ENCODE measurements at regions not wholly inside any gene's neighbourhood (a gene's known extent, or its start where the extent isn't known, plus 50 kb on each side); places are given as distances from the start of the nearest gene placed in this dataset.

DNA sequence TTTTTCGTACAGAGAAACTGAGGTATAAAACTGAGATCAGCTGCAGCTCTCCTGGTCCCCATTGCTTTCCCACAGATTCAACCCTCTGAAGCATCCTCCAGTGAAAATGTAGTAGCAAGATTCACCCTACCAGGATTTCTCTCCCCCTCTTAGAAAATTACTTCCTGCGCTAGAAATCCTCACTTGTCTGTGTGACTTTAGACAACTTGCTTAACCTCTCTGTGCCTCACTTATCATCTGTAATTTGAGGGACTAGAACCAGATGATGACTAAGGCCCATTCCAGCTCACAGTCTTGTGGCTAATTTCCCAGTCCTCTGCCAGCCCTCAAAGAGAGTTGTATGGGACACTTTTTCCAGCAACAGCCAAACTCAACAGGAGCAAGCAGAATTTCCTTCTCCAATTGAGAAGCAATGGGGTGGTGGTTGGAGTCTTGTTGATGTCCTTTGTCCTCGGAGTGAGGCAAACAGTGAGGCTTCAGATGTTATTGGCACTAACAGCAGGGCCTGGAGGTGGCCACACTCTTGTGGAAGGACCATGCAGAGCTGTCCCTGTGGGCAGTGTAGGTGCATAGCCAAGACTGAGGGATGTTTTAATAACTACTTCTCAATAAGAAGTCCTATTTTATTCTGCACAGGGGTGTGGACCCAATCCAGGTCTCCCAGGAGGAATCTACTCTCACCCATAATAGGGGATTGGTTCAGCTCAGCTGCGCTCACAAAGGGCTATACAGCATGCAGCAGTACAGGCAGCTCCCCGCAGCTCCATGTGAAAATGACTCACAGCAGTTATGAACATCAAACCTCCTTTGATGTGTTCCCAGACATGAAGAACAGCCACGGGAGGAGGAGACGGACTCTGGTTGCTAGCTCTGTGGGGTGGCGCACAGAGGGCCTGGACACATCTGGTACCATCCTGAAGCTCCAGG is 200.1 kb downstream of the DAD1 start:
- TF ChIP-seq, protein P1, sequence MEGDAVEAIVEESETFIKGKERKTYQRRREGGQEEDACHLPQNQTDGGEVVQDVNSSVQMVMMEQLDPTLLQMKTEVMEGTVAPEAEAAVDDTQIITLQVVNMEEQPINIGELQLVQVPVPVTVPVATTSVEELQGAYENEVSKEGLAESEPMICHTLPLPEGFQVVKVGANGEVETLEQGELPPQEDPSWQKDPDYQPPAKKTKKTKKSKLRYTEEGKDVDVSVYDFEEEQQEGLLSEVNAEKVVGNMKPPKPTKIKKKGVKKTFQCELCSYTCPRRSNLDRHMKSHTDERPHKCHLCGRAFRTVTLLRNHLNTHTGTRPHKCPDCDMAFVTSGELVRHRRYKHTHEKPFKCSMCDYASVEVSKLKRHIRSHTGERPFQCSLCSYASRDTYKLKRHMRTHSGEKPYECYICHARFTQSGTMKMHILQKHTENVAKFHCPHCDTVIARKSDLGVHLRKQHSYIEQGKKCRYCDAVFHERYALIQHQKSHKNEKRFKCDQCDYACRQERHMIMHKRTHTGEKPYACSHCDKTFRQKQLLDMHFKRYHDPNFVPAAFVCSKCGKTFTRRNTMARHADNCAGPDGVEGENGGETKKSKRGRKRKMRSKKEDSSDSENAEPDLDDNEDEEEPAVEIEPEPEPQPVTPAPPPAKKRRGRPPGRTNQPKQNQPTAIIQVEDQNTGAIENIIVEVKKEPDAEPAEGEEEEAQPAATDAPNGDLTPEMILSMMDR (IDR thresholded peaks at IDR 0.05), result no peak
- no peak for TF ChIP-seq POLR2A (IDR thresholded peaks at IDR 0.05)

All from adrenal gland (tissue), 5 donors.